GM23248 (cell line): ENCODE measurements at regions not wholly inside any gene's neighbourhood (a gene's known extent, or its start where the extent isn't known, plus 50 kb on each side); places are given as distances from the start of the nearest gene placed in this dataset.
"Not testable (repeated sequence)": the region's sequence is repeated elsewhere in the genome, so short reads cannot be mapped to it uniquely, and the experiment has no call there.

ENCODE experiments used
- DNase-seq: peaks from one replicate; pipeline ENCODE4 v3.0.0-alpha.2; 2015
- H2AFZ ChIP-seq: fragments of 200-600 bp; sonication (generic); 2 replicates; pipeline ENCODE4 v1.6.1; 2016; ENCODE audit warnings: antibody characterized with exemption
- H3F3A ChIP-seq: fragments of 200-600 bp; sonication (generic); 2 replicates; pipeline ENCODE4 v1.6.1; 2016; ENCODE audit warnings: mild to moderate bottlenecking, antibody characterized with exemption, mixed run types; ENCODE audit not compliant: insufficient read depth
- H3K27ac ChIP-seq: fragments of 200-600 bp; sonication (generic); 2 replicates; pipeline ENCODE4 v1.5.1; 2016; ENCODE audit warnings: mild to moderate bottlenecking
- H3K27me3 ChIP-seq: fragments of 200-600 bp; sonication (generic); replicated peaks from 2 replicates; pipeline ENCODE4 v1.6.1; 2016; ENCODE audit warnings: mild to moderate bottlenecking; ENCODE audit not compliant: insufficient read depth
- H3K36me3 ChIP-seq: fragments of 200-600 bp; sonication (generic); 2 replicates; pipeline ENCODE4 v1.6.1; 2016; ENCODE audit warnings: low read depth, mild to moderate bottlenecking
- H3K4me1 ChIP-seq: fragments of 200-600 bp; sonication (generic); 2 replicates; pipeline ENCODE4 v1.6.1; 2016; ENCODE audit warnings: mild to moderate bottlenecking; ENCODE audit not compliant: insufficient read depth
- H3K4me2 ChIP-seq: fragments of 200-600 bp; sonication (generic); one replicate; pipeline ENCODE4 v1.6.1; 2016; ENCODE audit warnings: mild to moderate bottlenecking; ENCODE audit not compliant: unreplicated experiment
- H3K4me3 ChIP-seq: fragments of 200-600 bp; sonication (generic); 2 replicates; pipeline ENCODE4 v1.5.1; 2016; ENCODE audit warnings: mild to moderate bottlenecking
- H3K79me2 ChIP-seq: fragments of 200-600 bp; sonication (generic); 2 replicates; pipeline ENCODE4 v1.6.1; 2016; ENCODE audit warnings: mild to moderate bottlenecking; ENCODE audit not compliant: insufficient read depth
- H3K9ac ChIP-seq: fragments of 200-600 bp; sonication (generic); 2 replicates; pipeline ENCODE4 v1.6.1; 2016; ENCODE audit warnings: mild to moderate bottlenecking
- H3K9me2 ChIP-seq: fragments of 200-600 bp; sonication (generic); 2 replicates; pipeline ENCODE4 v1.6.1; 2016; ENCODE audit warnings: mixed run types, mild to moderate bottlenecking, moderate library complexity; ENCODE audit not compliant: insufficient read depth
- H3K9me3 ChIP-seq: fragments of 200-600 bp; sonication (generic); one replicate; pipeline ENCODE4 v1.6.1; 2017; ENCODE audit warnings: low read depth
- H4K20me1 ChIP-seq: fragments of 200-600 bp; sonication (generic); 2 replicates; pipeline ENCODE4 v1.6.0; 2016; ENCODE audit not compliant: insufficient read depth
- EZH2 ChIP-seq: fragments of 200-600 bp; sonication (generic); IDR thresholded peaks from 2 replicates; pipeline ENCODE4 v1.6.1; 2018; ENCODE audit warnings: antibody characterized with exemption, mild to moderate bottlenecking; ENCODE audit not compliant: insufficient read depth, poor library complexity, severe bottlenecking
- EZH2phosphoT487 ChIP-seq: fragments of 200-600 bp; sonication (generic); IDR thresholded peaks from 2 replicates; pipeline ENCODE4 v1.6.1; 2018; ENCODE audit warnings: antibody characterized with exemption, moderate library complexity, mild to moderate bottlenecking, low read depth; ENCODE audit not compliant: insufficient read depth
- WGBS, 2 experiments: methylation state at CpG; one replicate each; pipeline ENCODE4 v1.1.6; 2015 to 2017; ENCODE audit warnings: low lambda C conversion rate in 2 of 2, low coverage in 1 of 2; ENCODE audit errors: missing lambda C conversion rate in 2 of 2; 5-methylcytosine and 5-hydroxymethylcytosine counted together
- in situ Hi-C: fragments of 300-500 bp; cut with MboI; formaldehyde crosslinking; loops from 2 replicates; pipeline ENCODE4 v1.15.0; 2020

- in situ Hi-C loops, result no loop called here
- no peak for DNase-seq
- no peak overlapping the region for H3K9ac ChIP-seq
- no peak overlapping the region for H2AFZ ChIP-seq
- H3K4me3 ChIP-seq, result no peak overlapping the region
- TF ChIP-seq EZH2phosphoT487 (no peak), EZH2 (no peak)
- no peaks in the 10 kb centered on the region for H4K20me1 ChIP-seq
- WGBS, 2 experiments, result 75 to 81% methylated on average over 3 of the region's 3 CpGs
- no peaks in the 10 kb centered on the region for H3K9me3 ChIP-seq
- H3K36me3 ChIP-seq, result no peaks in the 10 kb centered on the region
- no peaks in the 10 kb centered on the region for H3K4me1 ChIP-seq
- no peak overlapping the region for H3K27ac ChIP-seq
- no peaks in the 10 kb centered on the region for H3K79me2 ChIP-seq
- H3F3A ChIP-seq, result no peaks in the 10 kb centered on the region; the same call in 1 of the 2 replicates
- no peaks in the 10 kb centered on the region for H3K9me2 ChIP-seq
- H3K27me3 ChIP-seq, result no peaks in the 10 kb centered on the region
- H3K4me2 ChIP-seq, result no peak overlapping the region
Observed at GRCh38 chr4:78711676-78712075, 64.5 kb upstream of the BMP2K start.

- H3K27me3 ChIP-seq, H3K4me3 ChIP-seq, in situ Hi-C loops, H3K9me2 ChIP-seq, DNase-seq, H2AFZ ChIP-seq, H3K4me1 ChIP-seq, H3K79me2 ChIP-seq, H3K9me3 ChIP-seq, H3K27ac ChIP-seq, H3F3A ChIP-seq, H3K4me2 ChIP-seq, H3K36me3 ChIP-seq, H3K9ac ChIP-seq, H4K20me1 ChIP-seq: not testable (repeated sequence)
- 98 to 99% methylated on average over 2 to 4 of the region's 4 CpGs for WGBS, 2 experiments
Observed at GRCh38 chr4:78714598-78714997, 61.6 kb upstream of the BMP2K start.

DNA sequence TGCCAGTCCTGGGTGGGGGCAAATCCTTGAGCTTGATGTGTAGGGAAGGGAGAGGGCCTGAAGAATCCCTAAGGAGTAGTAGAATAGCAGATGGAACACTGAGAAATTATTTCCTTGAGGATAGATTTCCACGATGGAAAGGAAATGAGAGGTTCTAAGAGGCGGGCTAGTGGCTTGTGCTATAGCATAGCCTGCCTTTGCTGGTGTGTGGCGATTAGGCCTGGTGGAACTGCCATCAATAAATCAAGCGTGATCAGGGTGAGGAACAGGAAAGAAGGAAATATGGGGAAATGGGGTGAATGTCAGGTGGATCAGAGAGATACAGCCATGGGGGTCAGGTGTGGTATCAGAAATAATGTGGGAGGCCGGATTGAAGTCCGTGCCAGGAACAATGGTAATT lies 60.8 kb upstream of the BMP2K start:
- in situ Hi-C loops, H3K4me3 ChIP-seq, H2AFZ ChIP-seq: not testable (repeated sequence)

DNA sequence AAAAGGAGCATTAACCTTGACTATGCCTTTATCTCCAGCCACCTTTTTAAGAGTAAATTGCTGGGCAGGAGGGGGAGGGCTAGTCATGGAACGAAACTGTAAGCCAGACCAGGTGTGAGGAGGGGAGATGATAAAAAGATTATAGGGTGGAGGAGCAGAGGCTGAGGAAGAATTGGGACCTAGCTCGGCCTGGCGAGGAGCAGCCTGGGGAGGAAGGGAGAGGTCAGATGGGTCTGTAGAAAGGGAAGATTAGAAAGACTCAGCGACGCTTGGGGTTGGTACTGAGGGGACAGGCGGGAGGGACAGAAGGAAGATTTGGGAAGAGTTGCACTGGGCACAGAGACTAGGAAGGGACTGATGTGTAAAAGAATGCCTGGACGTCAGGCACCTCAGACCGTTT lies 58.4 kb upstream of the BMP2K start:
- H3K4me2 ChIP-seq, H3K27me3 ChIP-seq, H3K9ac ChIP-seq, H3K36me3 ChIP-seq, H3K9me2 ChIP-seq, H4K20me1 ChIP-seq, H3F3A ChIP-seq, H3K27ac ChIP-seq, H2AFZ ChIP-seq, H3K4me1 ChIP-seq, DNase-seq, H3K79me2 ChIP-seq, H3K9me3 ChIP-seq, in situ Hi-C loops, H3K4me3 ChIP-seq: not testable (repeated sequence)
- 86 to 89% methylated on average over 8 of the region's 8 CpGs for WGBS, 2 experiments

More for the DNA sequence above, 60.8 kb upstream of the BMP2K start:
- 86 to 93% methylated on average over 4 to 6 of the region's 6 CpGs for WGBS, 2 experiments
- H3K4me1 ChIP-seq, H3K27me3 ChIP-seq, DNase-seq, H3K79me2 ChIP-seq, H3K36me3 ChIP-seq, H3F3A ChIP-seq, H3K27ac ChIP-seq, H3K9ac ChIP-seq, H4K20me1 ChIP-seq, H3K9me2 ChIP-seq, H3K4me2 ChIP-seq, H3K9me3 ChIP-seq: not testable (repeated sequence)

- Histone ChIP-seq H3K79me2 (no peaks in the 10 kb centered on the region), H3K4me2 (no peak overlapping the region), H3K36me3 (no peaks in the 10 kb centered on the region), H3K9me2 (no peaks in the 10 kb centered on the region), H3K27ac (no peak overlapping the region), H3F3A (no peaks in the 10 kb centered on the region), H3K9me3 (no peaks in the 10 kb centered on the region), H3K27me3 (no peaks in the 10 kb centered on the region), H3K4me1 (no peaks in the 10 kb centered on the region), H2AFZ (no peak overlapping the region), H4K20me1 (no peaks in the 10 kb centered on the region), H3K4me3 (no peak overlapping the region), H3K9ac (no peak overlapping the region)
- 87 to 88% methylated on average over 3 of the region's 3 CpGs for WGBS, 2 experiments
- no peak for TF ChIP-seq EZH2phosphoT487
- TF ChIP-seq EZH2, result no peak
- in situ Hi-C loops, result no loop called here
- DNase-seq, result no peak
Observed at GRCh38 chr4:78720204-78720603, 55.9 kb upstream of the BMP2K start.
